ENCODE measurements at regions not wholly inside any gene's neighbourhood (a gene's known extent, or its start where the extent isn't known, plus 50 kb on each side); places are given as distances from the start of the nearest gene placed in this dataset.
"Not testable (repeated sequence)": the region's sequence is repeated elsewhere in the genome, so short reads cannot be mapped to it uniquely, and the experiment has no call there.

DNA sequence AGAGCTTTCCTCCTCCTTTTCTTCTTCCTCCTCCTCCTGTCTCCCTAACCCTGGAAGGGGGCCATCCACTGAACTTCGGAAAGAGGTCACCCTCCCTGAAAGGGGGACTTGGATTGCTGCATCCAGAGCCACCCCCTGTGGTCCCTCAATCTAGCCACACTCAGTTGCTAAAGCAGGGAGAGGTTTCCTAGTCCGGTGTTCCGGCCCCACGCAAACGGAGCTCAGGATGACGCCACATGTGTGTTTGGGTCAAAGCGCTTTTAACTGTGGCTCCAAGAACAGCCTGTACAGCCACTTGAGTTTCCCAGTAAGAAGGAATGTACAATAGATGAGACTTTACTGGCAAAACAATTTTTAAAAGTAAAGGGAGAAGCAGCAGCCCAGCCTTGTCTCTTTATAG lies 206.9 kb upstream of the IRF2BP2 start:
- not testable (repeated sequence) for H2BK5ac ChIP-seq (ENCODE audit: low read depth, low read length, poor library complexity); H4K12ac ChIP-seq (ENCODE audit: low read depth, low read length); H2AFZ ChIP-seq (ENCODE audit: insufficient read depth, low read length, poor library complexity); H3K27me3 ChIP-seq (ENCODE audit: insufficient read depth, low read length); DNase-seq; H4K91ac ChIP-seq (ENCODE audit: low read depth, low read length); H2BK12ac ChIP-seq (ENCODE audit: low read length); H3K4me2 ChIP-seq (ENCODE audit: low read length); H3K79me1 ChIP-seq (ENCODE audit: low read length); H3K18ac ChIP-seq (ENCODE audit: low read length); H2AK5ac ChIP-seq (ENCODE audit: low read length); H4K8ac ChIP-seq (ENCODE audit: low read depth, low read length); H2BK120ac ChIP-seq (ENCODE audit: insufficient read depth, low read length, poor library complexity); H3K79me2 ChIP-seq (ENCODE audit: control insufficient read depth, insufficient read depth, low read length, poor library complexity); H3K23ac ChIP-seq (ENCODE audit: low read length); H3K4me3 ChIP-seq (ENCODE audit: low read depth, low read length); H3K9ac ChIP-seq (ENCODE audit: low read length); H3K14ac ChIP-seq (ENCODE audit: low read length); H3K9me3 ChIP-seq (ENCODE audit: insufficient read depth, low read depth, low read length); H3K4me1 ChIP-seq (ENCODE audit: control insufficient read depth in 1 of 2, insufficient read depth in 2 of 2, low read length in 2 of 2); H3K4ac ChIP-seq (ENCODE audit: low read depth, low read length); H3K36me3 ChIP-seq (ENCODE audit: control insufficient read depth in 1 of 2, insufficient read depth in 2 of 2, low read length in 2 of 2); H3K27ac ChIP-seq (ENCODE audit: low read depth, low read length)
- no CpG with 5 or more reads among the region's 7 CpGs for WGBS (ENCODE audit: extremely low coverage, insufficient coverage, insufficient read length)

DNA sequence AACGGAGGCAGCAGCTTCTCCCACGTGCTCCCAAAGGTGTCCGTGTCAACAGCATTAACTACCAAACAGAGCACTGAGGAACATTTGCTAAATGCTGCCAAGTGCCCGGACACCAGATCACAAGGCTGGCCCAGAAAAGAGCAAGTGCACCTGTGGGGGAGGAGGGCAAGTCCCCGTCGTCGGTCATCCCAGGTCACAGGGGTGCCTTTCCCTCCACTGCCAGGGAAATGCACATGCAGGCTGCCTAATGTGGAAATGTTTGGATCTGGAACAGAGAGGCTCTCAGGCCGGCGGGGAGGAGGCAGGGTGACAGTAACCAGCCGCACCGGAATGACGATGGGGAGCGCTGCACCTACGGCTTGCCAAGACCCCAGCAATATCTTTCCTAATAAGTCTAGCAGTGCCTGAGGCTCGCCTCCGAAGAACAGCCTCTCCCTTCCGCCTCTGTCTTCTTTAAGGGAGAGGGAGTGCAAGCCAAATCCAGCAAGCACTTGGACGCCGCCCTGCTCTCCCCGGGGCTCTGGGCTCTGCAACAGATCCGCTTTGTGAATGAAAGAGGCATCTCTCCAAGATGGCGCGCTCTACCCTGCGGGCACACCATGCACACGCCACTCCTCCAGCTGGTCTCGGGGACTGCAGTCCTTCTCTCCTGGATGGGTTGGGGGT lies 206.3 kb upstream of the IRF2BP2 start:
- WGBS (ENCODE audit: extremely low coverage, insufficient coverage, insufficient read length) = no CpG with 5 or more reads among the region's 26 CpGs
- not testable (repeated sequence) for H3K36me3 ChIP-seq (ENCODE audit: control insufficient read depth in 1 of 2, insufficient read depth in 2 of 2, low read length in 2 of 2); DNase-seq; H3K4ac ChIP-seq (ENCODE audit: low read depth, low read length); H3K79me1 ChIP-seq (ENCODE audit: low read length); H4K91ac ChIP-seq (ENCODE audit: low read depth, low read length); H2AK5ac ChIP-seq (ENCODE audit: low read length); H4K8ac ChIP-seq (ENCODE audit: low read depth, low read length); H3K9ac ChIP-seq (ENCODE audit: low read length); H3K14ac ChIP-seq (ENCODE audit: low read length); H4K12ac ChIP-seq (ENCODE audit: low read depth, low read length); H3K4me3 ChIP-seq (ENCODE audit: low read depth, low read length); H2BK5ac ChIP-seq (ENCODE audit: low read depth, low read length, poor library complexity); H3K79me2 ChIP-seq (ENCODE audit: control insufficient read depth, insufficient read depth, low read length, poor library complexity); H3K27ac ChIP-seq (ENCODE audit: low read depth, low read length); H3K9me3 ChIP-seq (ENCODE audit: insufficient read depth, low read depth, low read length); H3K18ac ChIP-seq (ENCODE audit: low read length); H2AFZ ChIP-seq (ENCODE audit: insufficient read depth, low read length, poor library complexity); H2BK120ac ChIP-seq (ENCODE audit: insufficient read depth, low read length, poor library complexity); H3K4me1 ChIP-seq (ENCODE audit: control insufficient read depth in 1 of 2, insufficient read depth in 2 of 2, low read length in 2 of 2); H3K23ac ChIP-seq (ENCODE audit: low read length); H3K27me3 ChIP-seq (ENCODE audit: insufficient read depth, low read length); H3K4me2 ChIP-seq (ENCODE audit: low read length); H2BK12ac ChIP-seq (ENCODE audit: low read length)

DNA sequence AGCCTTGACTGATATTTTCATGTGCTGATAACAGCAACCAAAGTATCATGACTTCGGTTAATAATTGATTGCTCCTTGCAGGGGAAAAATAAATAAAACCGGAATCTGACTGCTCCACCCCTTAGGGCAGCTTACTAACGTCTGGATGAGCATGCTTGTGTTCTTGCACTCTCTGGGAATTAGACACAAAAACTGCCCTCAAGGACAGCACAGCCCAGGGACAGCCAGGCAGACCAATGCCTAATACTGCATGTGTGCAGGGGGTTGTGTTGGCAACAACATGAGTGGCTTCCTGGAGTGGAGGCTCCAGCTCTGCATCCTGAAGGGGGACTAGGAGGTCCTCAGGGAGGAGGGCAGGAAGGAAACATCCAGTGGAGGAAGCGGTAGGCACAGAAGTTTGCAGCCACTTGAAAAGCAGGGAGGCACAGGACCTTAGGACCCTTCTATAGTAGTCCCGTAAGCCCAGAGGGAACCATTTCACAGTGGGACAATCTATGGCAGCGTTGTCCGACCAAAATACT lies 205.4 kb upstream of the IRF2BP2 start:
- not testable (repeated sequence) for H3K18ac ChIP-seq (ENCODE audit: low read length); DNase-seq; H2BK120ac ChIP-seq (ENCODE audit: insufficient read depth, low read length, poor library complexity); H3K36me3 ChIP-seq (ENCODE audit: control insufficient read depth in 1 of 2, insufficient read depth in 2 of 2, low read length in 2 of 2); H3K9me3 ChIP-seq (ENCODE audit: insufficient read depth, low read depth, low read length); H3K79me2 ChIP-seq (ENCODE audit: control insufficient read depth, insufficient read depth, low read length, poor library complexity); H3K4me1 ChIP-seq (ENCODE audit: control insufficient read depth in 1 of 2, insufficient read depth in 2 of 2, low read length in 2 of 2); H2BK12ac ChIP-seq (ENCODE audit: low read length); H4K12ac ChIP-seq (ENCODE audit: low read depth, low read length); H2BK5ac ChIP-seq (ENCODE audit: low read depth, low read length, poor library complexity); H3K14ac ChIP-seq (ENCODE audit: low read length); H3K79me1 ChIP-seq (ENCODE audit: low read length); H4K91ac ChIP-seq (ENCODE audit: low read depth, low read length); H4K8ac ChIP-seq (ENCODE audit: low read depth, low read length); H3K4me2 ChIP-seq (ENCODE audit: low read length); H3K23ac ChIP-seq (ENCODE audit: low read length); H3K4ac ChIP-seq (ENCODE audit: low read depth, low read length); H2AFZ ChIP-seq (ENCODE audit: insufficient read depth, low read length, poor library complexity); H3K9ac ChIP-seq (ENCODE audit: low read length); H3K27me3 ChIP-seq (ENCODE audit: insufficient read depth, low read length); H3K27ac ChIP-seq (ENCODE audit: low read depth, low read length); H2AK5ac ChIP-seq (ENCODE audit: low read length); H3K4me3 ChIP-seq (ENCODE audit: low read depth, low read length)
- WGBS (ENCODE audit: extremely low coverage, insufficient coverage, insufficient read length) = no CpG with 5 or more reads among the region's 7 CpGs

DNA sequence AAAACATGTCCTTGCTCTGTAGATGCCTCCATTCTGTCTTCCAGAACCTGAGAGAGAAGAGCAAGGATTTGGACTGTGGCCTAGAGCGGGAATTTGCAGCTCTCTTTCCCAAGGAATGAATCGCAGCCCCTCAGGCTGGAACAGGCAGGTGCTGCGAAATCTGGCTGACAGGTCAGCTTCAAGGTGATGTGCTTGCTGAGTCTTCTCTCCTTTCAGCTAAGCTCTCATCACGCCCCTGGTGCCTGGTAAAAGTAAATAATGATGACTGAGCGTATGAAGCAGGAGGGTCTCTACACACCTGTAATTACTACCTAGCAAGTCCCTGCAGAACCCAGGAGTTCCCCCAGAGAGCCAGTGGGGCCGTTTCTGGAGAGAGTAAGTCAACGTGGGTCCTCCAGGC lies 204.3 kb upstream of the IRF2BP2 start:
- no CpG with 5 or more reads among the region's 7 CpGs for whole genome bisulfite sequencing (ENCODE audit: extremely low coverage, insufficient coverage, insufficient read length)
- not testable (repeated sequence) for H4K12ac ChIP-seq (ENCODE audit: low read depth, low read length); H3K4ac ChIP-seq (ENCODE audit: low read depth, low read length); H3K18ac ChIP-seq (ENCODE audit: low read length); H3K4me2 ChIP-seq (ENCODE audit: low read length); H4K91ac ChIP-seq (ENCODE audit: low read depth, low read length); H3K14ac ChIP-seq (ENCODE audit: low read length); H3K4me3 ChIP-seq (ENCODE audit: low read depth, low read length); H3K9ac ChIP-seq (ENCODE audit: low read length); H3K4me1 ChIP-seq (ENCODE audit: control insufficient read depth in 1 of 2, insufficient read depth in 2 of 2, low read length in 2 of 2); H4K8ac ChIP-seq (ENCODE audit: low read depth, low read length); H3K27ac ChIP-seq (ENCODE audit: low read depth, low read length); H3K79me1 ChIP-seq (ENCODE audit: low read length); H2BK120ac ChIP-seq (ENCODE audit: insufficient read depth, low read length, poor library complexity); H3K36me3 ChIP-seq (ENCODE audit: control insufficient read depth in 1 of 2, insufficient read depth in 2 of 2, low read length in 2 of 2); H2AFZ ChIP-seq (ENCODE audit: insufficient read depth, low read length, poor library complexity); H3K9me3 ChIP-seq (ENCODE audit: insufficient read depth, low read depth, low read length); H3K27me3 ChIP-seq (ENCODE audit: insufficient read depth, low read length); H3K23ac ChIP-seq (ENCODE audit: low read length); H2BK12ac ChIP-seq (ENCODE audit: low read length); H2AK5ac ChIP-seq (ENCODE audit: low read length); H3K79me2 ChIP-seq (ENCODE audit: control insufficient read depth, insufficient read depth, low read length, poor library complexity); DNase-seq; H2BK5ac ChIP-seq (ENCODE audit: low read depth, low read length, poor library complexity)
